Choroid plexus epithelial cell (primary cell): ENCODE measurements at regions not wholly inside any gene's neighbourhood (a gene's known extent, or its start where the extent isn't known, plus 50 kb on each side); places are given as distances from the start of the nearest gene placed in this dataset.
A peak's percentile ranks its signal among the peaks of the same experiment; 100 is the strongest.

ENCODE experiments used
- DNase-seq: peaks from one replicate; pipeline ENCODE4 v3.0.0-alpha.2; 2010; ENCODE audit warnings: low read depth
- H3K4me3 ChIP-seq: 2 replicates; pipeline ENCODE4 v1.5.1; 2011; ENCODE audit warnings: low read depth, mild to moderate bottlenecking, control low read depth, low read length, moderate library complexity
- TF ChIP-seq, protein P1 (sequence below): conservative IDR thresholded peaks from 2 replicates; pipeline ENCODE4 v1.5.1; 2011; ENCODE audit warnings: low read depth, mild to moderate bottlenecking, control low read depth, inconsistent platforms, low read length, moderate library complexity

DNA sequence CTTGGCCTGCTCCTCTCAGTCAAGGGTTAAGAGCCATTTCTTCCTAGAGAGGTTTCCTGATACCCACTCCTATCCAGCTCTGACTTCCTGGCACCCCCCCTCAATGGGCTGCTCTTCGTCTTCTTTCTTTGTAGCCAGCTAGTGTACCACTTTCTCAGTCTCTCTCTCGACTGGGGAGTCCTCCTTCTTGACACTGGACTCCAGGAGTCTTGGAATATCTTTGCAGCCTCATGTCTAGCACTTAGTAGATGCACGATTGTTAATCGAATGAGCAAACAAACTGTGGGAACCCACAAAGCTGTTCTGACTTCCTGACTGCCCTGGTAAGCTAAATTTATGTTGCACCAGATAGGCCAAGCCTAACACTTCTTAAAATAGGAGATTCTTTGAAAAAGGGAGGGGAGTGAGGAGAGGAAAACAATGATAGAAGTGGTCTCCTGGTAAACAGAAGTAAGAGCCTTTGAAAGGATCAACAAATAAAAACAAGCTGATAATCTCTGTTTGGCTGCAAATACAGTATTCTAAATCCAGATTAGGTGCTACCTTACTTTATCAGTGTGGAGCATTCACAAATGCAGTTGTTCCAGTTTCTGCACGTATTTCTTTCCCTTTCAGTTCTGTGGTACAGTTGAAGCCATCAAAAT, 160.1 kb upstream of the CITED2 start:
- H3K4me3 ChIP-seq = no peak overlapping the region
- DNase-seq = no peak
- TF ChIP-seq, protein P1, sequence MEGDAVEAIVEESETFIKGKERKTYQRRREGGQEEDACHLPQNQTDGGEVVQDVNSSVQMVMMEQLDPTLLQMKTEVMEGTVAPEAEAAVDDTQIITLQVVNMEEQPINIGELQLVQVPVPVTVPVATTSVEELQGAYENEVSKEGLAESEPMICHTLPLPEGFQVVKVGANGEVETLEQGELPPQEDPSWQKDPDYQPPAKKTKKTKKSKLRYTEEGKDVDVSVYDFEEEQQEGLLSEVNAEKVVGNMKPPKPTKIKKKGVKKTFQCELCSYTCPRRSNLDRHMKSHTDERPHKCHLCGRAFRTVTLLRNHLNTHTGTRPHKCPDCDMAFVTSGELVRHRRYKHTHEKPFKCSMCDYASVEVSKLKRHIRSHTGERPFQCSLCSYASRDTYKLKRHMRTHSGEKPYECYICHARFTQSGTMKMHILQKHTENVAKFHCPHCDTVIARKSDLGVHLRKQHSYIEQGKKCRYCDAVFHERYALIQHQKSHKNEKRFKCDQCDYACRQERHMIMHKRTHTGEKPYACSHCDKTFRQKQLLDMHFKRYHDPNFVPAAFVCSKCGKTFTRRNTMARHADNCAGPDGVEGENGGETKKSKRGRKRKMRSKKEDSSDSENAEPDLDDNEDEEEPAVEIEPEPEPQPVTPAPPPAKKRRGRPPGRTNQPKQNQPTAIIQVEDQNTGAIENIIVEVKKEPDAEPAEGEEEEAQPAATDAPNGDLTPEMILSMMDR = no peak

DNA sequence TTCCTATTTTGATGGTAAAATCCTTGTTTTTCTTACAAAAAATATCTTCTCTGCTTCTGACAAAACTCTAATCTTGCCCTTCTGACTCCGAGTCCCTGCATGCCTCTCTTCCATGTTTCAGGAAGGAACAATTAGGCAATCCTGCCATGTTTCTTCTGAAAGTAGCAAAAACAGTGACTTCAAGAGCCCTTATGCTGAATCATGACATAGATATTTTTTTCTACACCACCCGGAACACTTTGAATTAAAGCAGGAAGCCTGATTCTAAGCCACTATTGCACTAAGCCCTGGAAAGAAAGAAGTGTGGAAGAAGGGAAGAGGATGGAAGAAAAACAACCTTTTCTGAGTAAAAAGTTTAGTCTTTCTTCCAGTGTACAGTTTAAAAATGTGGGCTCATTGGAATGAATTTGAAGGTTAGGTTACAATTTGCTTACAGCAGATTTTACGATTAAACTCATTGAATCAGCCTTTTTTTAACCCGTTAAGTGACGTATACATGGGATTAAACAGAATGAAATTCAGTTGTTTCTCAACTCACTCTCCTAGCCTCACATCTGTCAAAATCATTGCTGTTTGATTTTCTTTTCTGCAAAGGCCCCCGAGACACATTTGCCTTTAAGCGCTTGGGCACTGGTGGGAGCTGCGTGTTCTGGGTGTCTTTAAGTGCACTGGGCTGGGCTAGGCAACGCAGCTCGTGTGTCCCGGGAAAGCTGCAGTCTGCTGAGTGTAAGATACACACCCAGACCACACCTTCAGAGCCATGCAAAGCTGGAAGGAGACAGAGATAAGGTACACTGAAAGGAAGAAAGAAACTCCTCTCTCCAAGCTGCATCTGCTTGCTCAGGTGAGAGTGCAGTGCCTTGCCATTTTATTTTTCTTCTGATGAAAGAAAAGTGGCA, 159.4 kb upstream of the CITED2 start:
- peak; percentile 91 for DNase-seq
- no peak overlapping the region for H3K4me3 ChIP-seq
- TF ChIP-seq, protein P1 = no peak

DNA sequence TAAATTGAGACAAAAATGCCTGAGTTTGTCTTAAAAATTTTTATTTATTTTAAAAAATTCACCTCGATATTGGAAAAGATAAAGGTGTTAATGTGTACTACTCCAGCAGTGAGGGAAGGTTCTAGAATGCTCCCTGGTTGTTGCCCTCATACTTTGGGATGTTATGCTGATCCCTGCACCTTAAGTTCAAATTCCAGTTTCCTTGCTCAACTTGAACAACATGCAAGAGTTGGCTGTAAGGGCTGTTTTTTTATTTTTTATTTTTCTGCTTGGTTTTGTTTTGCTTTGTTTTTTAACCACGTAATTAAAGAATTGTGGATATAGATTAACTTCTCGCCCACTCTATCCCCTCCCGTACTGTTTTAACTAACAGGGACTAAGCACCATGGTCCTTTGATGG, 158.7 kb upstream of the CITED2 start:
- TF ChIP-seq, protein P1 = no peak
- DNase-seq = peak; percentile 67
- H3K4me3 ChIP-seq = no peak overlapping the region

DNA sequence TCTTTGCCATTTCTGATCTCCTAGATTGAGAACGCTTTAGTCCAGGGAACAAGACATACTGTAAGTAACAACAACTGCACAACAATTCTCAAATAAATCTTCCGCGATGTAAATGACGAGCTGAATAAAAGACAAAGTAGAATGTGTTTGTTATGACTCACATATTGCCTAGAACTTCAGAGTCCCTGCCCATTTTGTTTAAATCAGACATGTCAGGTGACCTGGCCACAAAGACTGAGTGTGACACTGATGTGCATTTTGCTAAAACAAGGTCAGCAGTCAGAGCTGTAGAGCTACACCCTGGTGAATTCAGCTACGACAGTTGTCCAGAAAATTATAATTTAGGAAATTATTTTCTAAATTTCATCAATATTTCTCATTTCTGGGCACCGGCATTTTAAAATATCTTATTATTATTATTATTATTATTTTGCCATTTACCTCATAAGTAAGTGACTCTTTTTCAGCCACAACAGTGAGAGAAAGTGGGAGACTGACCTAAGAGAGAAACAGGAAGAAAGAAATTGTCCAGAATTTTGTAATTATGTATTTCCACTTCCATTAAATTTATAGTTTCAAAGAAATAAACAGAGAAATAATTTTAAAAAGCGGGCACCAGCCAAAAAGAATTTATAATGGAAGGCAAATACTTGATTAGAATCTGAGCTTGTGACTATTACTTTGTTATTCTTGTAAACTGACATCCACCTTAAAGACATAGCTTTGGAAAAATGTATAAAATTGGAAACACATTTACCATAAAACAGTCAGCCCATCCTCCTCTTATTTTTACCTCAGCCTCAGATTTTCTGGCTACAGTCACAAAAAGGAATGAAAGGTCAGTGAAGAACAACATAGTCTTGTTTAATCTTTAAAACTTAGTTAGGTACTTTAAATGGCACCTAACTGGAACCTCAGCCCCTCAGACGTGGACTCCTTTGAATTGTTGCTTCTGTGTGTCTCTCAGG, 157.0 kb upstream of the CITED2 start:
- TF ChIP-seq, protein P1 = no peak
- DNase-seq = peak; percentile 58
- H3K4me3 ChIP-seq = no peak overlapping the region

DNA sequence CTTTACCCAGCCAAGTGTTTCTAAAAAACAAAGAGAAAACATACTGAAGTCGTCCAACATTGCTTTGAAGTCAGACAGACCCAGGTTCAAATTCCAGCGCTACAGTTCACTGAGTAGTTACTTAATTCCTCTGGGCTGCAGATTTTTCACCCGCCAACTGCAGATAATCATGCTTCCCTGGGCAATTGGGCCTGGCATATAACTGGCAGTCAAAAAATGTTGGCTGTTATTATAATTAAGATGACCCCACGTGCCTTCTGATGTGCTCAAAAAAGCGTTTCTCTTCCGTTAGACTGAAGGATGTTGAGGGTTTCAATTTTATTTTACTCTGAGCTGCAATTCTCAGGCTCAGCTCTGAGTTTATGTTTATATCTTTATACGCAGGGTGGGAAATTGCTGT, 156.1 kb upstream of the CITED2 start:
- no peak for DNase-seq
- TF ChIP-seq, protein P1 = no peak
- no peak overlapping the region for H3K4me3 ChIP-seq

DNA sequence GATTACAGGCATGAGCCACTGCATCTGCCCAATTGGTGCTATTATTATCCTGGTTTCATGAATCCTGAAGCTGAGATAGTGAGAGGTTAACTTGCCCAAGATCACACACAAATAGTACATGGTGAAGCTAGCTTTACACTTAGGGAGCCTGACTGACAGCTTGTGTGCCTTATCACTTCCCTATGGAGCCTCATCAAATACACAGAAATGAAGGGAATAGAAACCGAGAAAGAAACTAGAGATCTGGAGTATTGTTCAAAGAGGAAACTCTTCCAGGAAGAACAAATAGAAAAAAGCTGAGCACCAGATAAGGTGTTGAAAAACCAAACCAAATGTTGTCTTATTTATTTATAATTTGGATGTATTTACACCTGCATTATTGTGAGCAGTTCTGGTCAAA, 155.0 kb upstream of the CITED2 start:
- TF ChIP-seq, protein P1 = no peak

More for the DNA sequence above, 155.0 kb upstream of the CITED2 start:
- H3K4me3 ChIP-seq = no peak overlapping the region
- no peak for DNase-seq
